ENCODE measurements at regions not wholly inside any gene's neighbourhood (a gene's known extent, or its start where the extent isn't known, plus 50 kb on each side); places are given as distances from the start of the nearest gene placed in this dataset.

DNA sequence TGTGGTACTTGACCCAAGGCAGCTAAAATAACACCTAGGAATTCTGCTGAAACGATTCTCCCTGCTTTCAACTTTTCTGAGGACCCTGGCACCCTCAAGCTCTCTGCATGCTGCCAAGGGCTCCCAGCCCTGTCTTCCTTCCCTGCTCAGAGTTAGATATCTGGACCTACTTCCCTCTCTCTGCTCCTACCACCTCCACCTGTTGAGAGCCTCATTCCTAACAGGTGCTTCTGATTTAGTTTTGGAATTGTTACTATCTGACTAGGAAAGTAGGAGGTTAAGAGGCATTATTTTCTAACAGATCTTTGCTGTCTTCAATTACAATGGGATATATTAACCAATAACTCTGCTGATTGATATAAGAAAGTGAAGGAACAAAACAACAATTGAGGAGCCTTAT, 253.8 kb downstream of the FZD1 start:
- no peak for DNase-seq (ENCODE audit: low read depth, low spot score)

DNA sequence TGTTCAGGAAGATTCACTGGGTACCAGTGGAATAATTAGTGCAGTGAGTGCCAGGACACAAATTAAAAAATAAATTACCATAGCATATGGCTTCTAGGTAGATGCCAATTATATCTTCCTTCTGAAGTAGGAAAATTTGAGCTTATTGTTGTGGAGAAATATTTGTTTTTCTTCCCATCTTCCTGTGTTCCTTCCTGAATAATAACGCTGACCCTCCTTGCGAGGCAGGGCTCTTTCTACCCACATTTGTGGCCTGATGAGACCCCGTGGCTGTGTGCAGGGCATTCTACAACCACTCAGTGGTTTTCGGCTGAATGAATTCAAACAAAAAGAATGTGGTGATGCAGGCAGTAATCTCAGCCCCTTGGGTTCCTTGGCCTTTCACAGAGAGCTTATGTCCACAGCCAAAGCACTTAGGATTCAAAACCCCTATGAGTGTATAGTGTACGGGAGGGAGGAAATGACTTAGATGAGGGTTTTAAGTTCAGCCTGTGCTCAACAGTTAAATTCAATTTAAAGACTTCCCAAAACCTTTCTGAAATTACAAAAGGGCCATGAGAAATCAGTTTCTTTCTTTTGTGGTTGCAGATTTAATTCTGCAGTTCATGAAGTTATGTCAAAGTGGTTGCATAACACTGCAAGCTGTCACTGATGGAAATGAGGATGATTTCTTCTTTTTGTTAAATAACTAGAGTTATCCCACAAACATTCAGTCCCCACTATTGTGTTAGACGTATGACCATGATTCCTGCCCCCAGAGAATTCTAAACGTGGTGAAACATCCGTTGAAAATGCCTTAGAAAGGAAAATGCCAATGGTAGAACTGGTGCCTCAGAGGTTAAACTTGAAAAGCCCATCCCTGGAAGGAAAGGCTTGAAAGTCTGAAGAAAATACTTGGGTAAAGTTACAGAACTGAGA, 255.3 kb downstream of the FZD1 start:
- no peak for DNase-seq (ENCODE audit: low read depth, low spot score)

DNA sequence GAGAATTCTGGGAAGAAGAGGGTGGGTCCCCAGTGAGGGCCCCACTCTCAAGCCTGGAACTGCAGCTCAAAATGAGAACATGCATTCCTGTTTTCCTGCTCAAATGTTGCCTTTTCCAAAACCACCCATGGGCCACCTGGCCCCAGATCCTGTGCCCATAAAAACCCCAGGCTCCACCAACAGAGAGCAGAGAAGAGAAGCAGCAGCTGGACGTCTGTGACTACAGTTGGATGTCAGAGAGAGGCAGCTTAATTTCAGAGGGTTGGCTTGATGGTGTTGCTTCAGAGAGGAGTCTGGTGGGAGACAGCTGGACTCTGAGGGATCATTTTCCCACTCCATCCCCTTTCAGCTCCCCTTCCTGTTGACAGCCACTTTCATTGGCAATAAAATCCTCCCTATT, 256.4 kb downstream of the FZD1 start:
- DNase-seq (ENCODE audit: low read depth, low spot score): no peak

DNA sequence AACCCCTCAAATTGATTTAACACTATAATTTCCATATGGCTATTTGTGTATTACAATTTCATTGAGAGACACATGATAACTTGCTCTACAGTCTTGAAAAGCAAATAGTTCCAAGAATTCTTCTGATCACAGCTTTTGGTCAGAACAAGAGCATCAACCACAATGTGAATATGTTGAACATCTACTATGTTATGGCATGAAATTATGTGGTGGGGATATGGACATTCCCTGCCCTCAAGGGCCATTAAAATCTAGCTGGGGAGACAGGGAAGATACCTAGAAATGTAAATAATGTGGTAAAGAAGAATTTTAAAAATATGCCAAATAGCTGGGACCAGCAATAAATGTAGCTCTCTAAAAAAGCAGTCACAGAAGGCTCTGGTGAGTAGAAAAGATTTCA, 262.2 kb downstream of the FZD1 start:
- no peak for DNase-seq (ENCODE audit: low read depth, low spot score)

DNA sequence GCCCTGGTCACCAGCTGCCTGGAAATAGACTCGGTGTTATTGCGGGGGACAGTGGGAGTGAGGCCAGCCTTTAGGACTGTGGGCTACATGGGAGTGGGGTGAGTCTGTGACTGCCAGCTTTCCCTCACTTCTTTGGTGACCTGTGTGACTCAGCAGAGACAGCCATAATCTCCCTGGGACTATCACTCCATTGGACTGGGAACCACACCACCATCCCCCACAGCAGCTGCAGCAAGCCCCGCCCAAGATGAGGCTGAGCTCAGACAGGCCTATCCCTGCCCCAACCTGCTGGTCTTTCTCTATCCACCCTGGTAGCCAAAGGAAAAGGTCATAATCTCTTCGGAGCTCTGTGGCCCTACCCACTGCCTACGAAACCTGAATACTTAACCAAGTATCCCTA, 263.2 kb downstream of the FZD1 start:
- no peak for DNase-seq (ENCODE audit: low read depth, low spot score)

DNA sequence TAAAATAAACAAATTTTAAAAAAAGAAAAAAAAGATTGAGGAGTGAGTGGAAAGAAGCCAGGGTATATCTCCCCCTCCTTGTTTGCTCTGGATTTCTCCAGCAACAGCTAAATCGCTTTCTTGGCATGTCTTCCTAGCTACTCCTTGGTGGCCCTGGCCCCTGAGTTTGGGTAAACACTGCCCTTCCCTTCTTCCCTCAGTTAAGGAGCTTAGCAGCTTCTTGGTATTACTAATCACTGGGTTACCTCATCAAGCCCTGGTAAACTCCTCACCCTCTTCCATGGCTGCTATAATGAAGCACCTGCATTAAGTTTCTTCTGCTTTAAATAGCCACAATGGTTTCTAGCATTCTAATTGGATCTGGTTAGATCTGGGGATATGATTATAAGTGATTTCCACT, 269.8 kb downstream of the FZD1 start:
- no peak for DNase-seq (ENCODE audit: low read depth, low spot score)

DNA sequence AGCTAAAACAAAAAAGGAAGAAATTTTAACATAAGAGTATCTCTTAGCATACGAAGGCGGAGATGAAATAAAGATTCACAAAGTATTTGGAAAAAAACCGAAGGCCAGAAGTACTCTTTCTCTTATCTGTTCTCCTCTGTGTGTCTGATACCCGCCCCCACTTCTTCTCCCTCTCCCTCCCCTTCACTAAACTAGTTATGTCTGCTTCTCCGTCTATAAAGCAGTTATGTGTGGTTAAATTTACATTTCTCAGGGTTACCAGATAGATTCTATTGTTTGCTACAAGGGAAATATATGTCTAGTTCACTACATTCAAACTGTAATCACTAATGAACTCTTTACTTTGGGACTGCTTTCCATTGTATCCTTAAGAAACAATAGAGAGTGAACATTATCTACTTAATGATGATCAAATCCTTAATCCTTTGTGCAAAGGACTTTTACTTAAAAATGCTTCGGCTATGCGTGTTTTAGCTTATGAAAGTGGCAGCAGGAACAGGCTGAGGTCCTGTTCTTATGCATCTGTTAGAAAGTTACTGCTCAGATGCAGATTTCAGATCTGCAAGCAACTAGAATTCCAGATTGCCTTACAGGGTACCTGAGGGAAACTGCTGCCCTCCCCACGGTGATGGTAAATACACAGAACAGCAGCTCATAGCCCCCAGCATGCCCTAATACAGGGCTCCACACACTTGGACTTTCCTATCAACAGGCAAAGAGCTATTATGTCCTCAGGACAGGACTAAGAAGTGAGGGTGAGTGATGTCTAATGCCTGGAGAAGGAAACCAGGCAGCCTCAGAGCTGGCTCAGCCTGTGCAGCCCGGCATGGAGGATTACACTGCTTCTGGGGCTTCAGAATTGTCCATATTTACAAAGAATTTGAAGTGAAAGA, 273.3 kb downstream of the FZD1 start:
- DNase-seq (ENCODE audit: low read depth, low spot score): no peak

DNA sequence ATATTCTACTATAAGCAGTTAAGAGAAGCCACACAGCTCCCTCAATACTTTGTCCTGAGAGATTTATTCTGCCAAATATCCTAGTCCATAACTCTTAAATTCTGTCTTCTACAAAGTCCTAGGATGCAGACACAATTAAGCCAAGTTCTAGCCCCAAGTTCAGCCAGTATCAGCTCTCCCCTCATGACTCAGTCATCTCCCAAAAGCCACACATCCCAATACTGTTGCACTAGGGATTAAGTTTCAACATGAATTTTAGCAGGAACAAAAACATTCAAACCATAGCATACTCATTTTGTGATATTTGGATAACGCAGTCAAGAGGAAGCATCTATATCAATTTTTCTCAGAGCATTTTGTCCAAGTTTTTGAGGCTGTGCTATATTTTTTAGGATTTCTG, 277.4 kb downstream of the FZD1 start:
- no peak for DNase-seq (ENCODE audit: low read depth, low spot score)

DNA sequence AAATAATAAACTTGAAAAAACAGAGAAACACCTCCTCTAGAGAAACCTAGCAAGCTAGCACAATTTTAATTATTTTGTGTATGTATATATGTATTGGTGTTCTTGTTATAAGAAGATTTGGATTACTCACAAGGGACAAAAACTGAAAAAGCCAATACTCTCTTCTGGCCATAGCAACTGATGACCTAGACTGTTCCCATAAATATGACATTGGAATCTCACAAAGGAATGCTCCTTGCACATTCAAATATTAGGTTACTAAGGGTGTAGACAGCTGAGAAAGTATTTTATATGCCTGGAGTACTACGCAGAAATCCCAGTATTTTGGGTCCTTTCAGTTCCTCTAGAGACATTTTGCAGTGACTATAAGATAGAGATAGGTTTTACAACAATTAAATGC, 279.4 kb downstream of the FZD1 start:
- no peak for DNase-seq (ENCODE audit: low read depth, low spot score)

DNA sequence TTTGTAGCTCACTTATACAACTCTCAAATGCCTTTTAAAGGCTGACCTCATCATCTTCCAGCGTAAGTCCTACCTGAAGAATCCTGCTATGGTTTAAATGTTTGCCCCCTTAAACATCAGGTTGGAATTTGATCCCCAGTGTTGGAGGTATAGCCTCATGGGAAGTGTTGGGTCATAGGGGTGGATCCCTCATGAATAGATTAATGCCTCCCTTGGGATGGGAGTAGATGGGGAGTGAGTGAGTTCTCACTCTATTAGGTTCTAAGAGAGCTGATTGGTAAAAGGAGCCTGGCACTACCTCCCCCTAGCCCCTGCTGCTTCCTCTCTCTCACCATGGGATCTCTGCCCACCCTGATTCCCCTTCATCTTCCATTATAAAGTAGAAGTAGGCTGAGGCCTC, 285.6 kb downstream of the FZD1 start:
- DNase-seq (ENCODE audit: low read depth, low spot score): no peak

DNA sequence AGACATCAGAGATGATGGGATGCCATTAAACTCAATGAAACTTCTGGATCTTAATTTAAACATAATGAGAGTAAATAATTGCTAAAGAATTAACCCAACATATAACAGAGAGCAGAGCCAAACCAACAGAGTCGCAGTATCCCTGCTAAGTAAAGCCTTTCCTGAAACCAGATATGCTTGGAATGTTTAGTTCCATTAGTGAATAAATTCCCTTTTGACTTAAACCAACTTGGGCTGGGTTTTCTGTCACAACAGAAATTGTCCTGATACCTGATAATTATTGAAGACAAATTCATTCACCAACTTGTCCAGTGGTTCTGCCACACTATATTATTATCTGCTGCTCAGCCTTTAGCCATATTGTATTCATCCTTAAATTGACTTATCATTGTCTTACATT, 286.7 kb downstream of the FZD1 start:
- no peak for DNase-seq (ENCODE audit: low read depth, low spot score)

DNA sequence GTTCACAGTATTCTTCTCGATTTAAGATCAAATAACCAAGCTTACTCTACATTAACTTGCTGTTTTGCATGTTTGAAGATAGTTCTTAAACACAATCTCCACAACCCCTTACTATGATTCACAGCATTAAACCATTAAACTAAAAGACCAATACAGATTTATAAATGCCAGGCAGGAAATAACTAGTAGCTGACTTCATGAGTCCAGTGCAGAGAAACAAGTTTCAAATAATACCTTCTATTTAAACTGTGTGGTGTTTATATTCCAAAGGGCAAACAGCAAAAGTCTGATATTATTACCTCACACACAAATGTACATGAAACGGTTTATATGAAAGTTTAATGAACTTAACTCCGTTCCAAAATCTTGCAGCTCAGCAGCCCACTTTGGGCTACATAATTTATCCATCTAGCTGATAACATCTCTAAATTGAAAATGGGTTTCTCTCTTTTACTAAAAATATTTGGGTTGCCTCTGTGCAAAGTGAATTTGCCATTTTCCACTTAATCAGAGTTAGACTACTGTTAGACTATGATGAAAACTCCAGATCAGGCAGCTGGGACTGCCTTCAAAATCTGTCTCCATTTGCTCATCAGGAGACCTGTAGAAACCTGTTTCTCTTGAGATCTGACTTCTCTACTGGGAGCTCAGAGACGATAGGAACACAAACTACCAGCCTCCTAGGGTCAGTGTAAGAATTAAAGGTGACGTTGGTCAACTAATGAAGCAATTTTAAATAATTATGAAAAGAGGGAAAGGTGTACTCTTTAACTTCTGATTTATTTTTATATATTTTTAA, 287.3 kb downstream of the FZD1 start:
- DNase-seq (ENCODE audit: low read depth, low spot score): no peak

DNA sequence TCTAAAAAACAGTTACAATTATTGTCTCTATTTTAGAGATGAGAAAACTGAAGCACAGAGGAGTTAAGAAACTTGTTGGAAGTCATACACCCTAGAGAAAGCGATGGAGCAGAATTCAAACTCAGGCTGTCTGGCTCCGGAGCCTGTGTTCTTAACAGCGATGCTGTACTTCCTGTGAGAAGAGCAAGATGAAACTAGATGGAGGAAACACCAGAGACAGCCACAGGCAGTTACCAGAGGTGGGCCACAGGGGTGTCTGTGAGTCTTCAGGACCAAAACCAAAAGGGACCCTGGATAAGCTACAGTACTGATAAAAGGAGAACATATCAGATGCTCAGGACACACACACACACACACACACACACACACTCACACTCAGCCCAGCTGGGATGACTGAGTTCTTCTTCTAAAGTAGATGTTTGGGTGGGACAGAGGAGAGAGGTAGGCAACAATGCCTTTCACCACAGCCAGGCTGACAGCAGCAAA, 289.2 kb downstream of the FZD1 start:
- DNase-seq (ENCODE audit: low read depth, low spot score): no peak

DNA sequence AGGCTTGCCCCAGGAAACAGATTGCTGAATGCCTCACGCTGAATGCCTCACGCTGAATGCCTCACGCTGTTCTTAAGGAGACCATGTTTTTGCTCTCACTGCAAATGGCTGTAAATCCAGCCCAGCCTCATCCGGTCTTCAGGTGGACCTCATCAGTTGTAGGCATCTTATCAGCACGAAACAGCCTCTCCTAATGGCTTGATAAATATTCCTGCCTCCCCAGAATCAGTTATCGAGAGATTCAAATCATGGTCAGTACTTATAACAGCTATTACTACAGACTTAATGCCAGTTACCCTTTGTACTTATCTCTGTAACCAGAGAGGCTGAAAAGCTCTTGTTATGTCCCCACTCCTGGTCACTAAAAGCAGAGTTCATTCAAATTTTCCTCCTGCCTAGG, 290.6 kb downstream of the FZD1 start:
- DNase-seq (ENCODE audit: low read depth, low spot score): no peak

DNA sequence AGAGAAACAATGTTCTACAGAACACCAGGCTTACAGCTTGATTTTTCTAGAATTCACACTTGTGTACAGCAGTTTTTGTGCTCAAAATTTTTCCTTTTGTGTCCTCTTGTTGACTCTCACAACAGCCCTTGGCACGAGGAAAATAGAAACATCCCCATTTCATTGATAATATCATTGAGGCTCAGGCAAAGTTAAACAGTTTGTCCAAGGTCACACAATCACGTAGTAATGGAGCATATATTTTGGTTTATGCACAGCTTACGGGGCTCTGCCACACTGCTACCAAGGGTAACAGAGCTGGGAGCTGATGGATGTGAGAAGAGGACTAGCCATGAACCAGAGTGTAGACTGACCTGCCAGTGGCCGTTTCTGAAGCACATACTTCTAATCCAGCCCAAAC, 292.0 kb downstream of the FZD1 start:
- no peak for DNase-seq (ENCODE audit: low read depth, low spot score)

DNA sequence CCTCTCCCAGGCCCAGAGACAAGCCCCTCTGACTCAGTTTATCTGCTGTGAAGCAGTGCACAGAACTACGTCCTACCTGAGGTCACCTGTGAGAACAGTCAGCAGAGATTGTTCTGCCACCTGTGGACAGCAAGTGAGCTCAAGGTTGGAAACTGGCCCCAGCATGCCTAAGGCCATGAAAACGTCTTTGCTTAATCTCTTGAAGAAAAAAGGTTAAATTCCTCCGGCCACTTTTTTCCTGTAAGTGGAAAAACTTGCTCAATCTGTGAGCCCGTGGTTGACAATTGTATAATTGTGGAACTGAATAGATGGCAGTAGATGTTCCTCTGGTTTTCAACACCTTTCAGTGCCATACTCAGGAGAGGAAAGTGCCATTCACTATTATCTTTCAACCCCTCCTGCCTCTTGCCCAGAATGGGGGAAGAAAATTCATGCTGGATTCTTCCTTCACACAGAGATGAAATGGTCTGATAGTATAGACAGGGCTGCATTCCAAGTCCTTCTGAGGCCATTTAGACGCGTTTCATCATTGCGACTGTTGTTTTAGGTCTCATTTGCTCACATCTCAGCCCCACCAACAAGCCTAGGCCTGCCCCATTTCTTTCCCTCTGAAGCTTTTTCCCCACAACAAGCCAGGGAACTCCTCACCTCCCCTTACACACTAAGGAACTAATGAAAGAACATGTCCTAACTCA, 292.9 kb downstream of the FZD1 start:
- no peak for DNase-seq (ENCODE audit: low read depth, low spot score)

DNA sequence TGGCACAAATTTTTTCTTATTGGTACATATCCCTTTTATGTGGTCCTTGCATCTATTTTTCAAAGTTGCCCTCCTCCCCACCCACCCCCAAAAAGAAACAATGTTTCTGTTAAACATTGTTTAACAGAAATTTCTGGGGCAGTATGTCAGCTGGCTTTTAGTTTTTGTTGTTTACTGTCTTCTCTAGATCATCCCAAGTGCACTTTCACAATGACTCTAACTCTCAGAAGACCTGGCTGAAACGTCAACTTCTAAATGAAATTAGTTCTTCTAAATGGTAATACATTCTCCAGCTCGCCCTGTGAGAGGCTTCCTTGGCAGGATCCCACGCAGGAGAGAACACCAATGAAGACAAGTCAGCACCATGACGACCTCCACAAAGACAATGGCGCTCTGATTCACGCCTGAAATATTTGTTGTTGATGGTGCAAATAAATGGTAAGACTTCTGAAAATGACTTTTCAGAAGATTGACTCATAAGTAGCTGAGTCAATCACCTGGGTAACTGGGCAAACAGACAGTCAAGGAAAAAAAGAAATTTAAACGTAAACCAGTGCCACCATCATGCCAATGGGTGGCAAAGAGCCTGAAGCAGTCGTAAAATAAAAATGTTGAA, 293.7 kb downstream of the FZD1 start:
- DNase-seq (ENCODE audit: low read depth, low spot score): no peak

DNA sequence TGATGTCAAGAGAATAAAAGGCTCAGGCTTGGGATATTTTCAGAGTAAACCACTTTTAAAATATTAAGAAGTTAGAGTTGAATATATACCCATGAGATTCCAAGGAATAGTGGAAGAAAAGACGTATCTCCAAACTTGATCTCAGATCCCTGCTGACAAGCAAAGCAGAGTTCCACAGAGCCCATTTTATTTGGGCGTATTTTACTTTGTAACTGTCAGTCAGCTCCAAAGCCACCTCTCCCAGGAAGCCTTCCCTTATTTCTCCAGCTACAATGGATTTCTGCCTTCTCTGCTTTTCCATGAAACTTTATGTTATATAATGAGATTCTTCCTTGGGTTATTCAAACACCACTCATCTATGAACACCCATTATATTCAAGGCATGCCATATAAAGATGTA, 295.7 kb downstream of the FZD1 start:
- no peak for DNase-seq (ENCODE audit: low read depth, low spot score)

DNA sequence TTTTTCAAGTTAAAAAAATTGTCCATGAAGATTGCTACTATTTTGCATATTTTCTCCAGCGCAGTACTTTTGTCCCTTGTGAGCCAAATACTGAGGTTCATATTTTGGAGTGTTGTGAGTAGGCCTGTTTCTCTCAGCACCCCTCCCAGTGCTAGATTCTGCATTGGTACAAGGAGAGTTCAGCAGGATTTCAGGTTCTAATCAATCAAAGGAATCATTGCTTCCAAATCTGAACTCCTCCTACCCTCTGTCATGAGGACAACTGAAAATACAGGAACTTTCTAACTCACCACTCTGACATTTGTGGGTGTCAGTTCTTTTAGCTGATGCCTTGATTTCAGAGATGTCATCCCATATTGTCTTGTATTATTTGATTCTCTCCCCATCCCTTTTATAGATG, 299.9 kb downstream of the FZD1 start:
- no peak for DNase-seq (ENCODE audit: low read depth, low spot score)

DNA sequence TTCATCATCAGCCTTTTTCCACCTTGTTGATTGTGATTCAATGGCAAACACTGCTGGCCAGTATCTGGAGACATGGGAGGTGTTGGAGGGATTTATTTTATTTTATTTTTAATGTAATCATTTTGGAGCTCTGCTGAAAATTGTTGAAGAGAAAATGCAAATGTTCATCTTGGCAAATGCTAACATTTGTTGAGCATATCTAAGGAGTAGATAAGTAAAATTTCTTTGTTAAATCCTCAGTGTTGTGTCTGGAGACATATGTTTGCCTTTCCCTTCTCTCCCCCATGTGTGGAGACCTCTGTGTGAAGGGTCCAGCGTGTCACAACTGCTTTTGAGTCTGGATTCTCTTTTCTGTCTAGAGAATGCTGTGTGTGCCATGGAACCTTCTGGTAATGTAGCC, 300.3 kb downstream of the FZD1 start:
- no peak for DNase-seq (ENCODE audit: low read depth, low spot score)

Data from iPS DF 19.7 (cell line).